Anterior cingulate cortex (tissue), 58 donors: ENCODE measurements at regions not wholly inside any gene's neighbourhood (a gene's known extent, or its start where the extent isn't known, plus 50 kb on each side); places are given as distances from the start of the nearest gene placed in this dataset.

Experiments used
- DNase-seq, 58 donors: peaks; one replicate each; lab custom pipeline; 2025; lab: John Stamatoyannopoulos, UW

DNA sequence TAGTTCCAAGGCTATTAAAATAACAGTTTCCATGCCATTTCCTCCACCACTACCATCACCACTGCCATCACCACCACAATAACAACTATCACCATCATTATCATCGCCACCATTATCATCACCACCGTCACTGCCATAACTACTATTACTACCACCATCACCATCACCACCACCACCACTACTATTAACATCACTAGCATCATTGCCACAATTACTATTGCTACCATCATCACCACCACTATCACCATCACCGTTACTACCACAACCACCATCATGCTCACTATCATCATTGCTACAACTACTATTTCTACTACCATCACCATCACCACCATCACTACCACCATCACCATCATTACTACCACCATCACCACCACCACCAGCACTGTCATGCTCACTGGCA, 185.9 kb upstream of the MAF start:
- DNase-seq = no peak

DNA sequence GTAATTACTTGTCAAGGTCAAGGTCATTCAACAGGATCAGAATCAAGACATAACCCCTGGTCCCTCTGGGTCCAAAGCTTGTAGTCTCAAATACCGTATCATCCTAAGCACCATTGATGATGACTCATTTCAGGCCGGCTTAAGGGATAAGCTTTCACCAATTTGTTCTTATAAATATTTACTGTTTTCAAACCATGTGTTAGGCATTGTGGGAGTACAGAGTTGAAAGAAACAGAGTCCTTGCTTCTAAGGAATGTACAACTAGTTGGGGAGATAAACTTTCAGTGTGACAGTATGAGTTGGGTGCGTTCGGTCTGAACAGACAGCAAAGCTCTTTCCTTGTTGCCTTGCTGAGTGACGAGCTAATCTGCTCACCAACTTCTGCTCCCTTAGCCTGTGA, 183.5 kb upstream of the MAF start:
- no peak for DNase-seq

DNA sequence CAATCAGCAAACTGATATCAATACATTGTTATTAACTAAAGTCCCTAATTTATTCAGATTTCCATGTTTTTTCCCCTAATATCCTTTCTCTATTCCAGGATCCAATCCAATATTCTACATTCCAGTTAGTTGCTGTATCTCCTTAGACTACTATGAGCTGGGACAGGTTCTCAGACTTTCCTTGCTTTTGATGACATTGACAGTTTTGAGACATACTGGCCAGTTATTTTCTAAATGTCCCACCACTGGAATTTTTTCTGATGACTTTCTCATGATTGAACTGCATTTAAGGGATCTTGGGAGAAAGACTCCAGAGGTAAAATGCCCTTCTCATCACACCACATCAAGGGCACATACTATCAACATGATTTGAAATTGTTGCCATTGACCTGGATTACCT, 177.1 kb upstream of the MAF start:
- DNase-seq = no peak

- peak in 3 of 58 donors; percentile 5 to 14 (median 9) for DNase-seq
Observed at GRCh38 chr16:79776243-79776847, 175.8 kb upstream of the MAF start.

DNA sequence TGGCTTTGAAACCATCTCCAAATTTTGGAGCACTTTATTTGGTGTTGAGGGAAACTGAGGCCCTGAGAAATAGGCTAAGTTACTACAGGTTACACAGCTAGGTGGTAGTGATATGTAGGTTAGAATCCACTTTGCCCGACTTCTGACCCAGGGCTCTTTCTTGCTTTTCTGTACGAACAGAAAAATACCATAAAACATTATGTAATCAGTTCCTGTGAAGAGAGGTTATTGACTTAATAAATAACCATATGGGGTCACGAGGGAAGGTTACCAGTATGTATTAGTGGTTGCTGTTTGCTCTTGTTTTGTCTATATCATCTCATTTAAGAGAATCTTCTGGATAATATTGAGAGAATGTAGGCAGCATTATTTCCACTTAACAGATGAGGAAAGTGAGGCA, 172.2 kb upstream of the MAF start:
- no peak for DNase-seq

GRCh38 chr16:79772048-79772447, 171.5 kb upstream of the MAF start:
- DNase-seq = no peak

- DNase-seq = peak in 57 of 58 donors; percentile 24 to 87 (median 75)
Observed at GRCh38 chr16:79770244-79771064, 169.9 kb upstream of the MAF start.

GRCh38 chr16:79769928-79770243, 169.3 kb upstream of the MAF start:
- DNase-seq = no peak

GRCh38 chr16:79769270-79769927, 168.9 kb upstream of the MAF start:
- DNase-seq = peak in 1 of 58 donors; percentile 28

DNA sequence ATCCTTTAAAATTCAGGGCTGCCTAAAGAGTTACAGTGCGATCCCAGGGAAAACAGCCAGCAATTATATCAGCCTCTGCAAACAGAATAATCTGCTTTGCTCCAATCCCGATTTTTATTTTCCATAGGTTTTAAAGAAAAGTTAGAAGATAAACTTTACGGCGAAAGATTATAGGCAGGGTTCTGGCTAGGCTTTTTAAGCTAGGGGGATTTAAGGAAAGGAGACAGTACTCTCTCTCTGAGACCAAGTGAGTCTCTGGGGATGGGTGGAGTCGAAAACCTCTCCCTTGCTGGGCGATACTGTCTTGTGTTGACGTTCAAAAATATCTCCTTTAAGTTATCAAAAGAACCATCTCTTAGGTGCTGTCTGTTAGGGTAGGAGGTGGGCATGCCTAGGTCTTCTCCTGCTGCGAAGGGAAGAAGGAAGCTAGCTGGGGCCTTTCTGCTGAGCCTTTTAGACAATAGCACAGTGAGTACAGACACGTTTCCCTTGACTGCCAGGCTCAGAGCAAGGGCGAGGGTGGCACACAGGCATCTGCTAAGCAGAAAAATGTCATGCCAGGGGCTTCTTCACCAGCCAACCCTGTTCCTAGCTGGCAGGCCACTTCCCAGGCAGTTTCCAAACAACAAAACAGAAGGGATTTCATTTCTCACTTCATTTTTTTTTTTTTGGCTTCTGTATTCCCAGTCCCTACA, 167.9 kb upstream of the MAF start:
- DNase-seq = peak in 31 of 58 donors; percentile 4 to 50 (median 20)

- DNase-seq = peak in 19 of 58 donors; percentile 1 to 47 (median 16)
Observed at GRCh38 chr16:79767421-79768275, 167.1 kb upstream of the MAF start.

DNA sequence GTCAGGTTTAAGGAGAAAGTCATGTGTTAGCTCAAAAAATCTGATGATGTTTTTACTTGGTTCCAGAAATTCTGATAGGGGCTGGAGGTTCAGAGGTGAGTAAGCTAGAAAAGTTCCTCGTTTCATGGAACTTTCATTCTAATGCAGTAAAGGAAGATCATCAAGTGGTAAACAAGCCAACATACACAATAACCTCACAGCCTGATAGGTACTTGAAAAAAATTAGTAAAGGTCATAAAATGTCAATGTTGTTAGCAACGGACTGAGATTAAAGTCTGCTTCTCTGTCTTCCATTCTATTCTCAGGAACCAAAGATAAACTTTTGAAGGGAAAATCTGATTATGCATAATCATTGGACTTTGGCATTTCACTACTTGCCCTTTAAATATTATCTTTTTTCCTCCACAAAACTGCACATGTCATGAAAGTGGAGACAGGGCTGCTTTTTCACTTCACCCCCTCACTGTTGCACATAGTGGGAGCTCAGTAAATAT, 165.4 kb upstream of the MAF start:
- no peak for DNase-seq

GRCh38 chr16:79765431-79765830, 164.9 kb upstream of the MAF start:
- DNase-seq = no peak

- no peak for DNase-seq
Observed at GRCh38 chr16:79764415-79765110, 164.0 kb upstream of the MAF start.

GRCh38 chr16:79762217-79762616, 161.7 kb upstream of the MAF start:
- no peak for DNase-seq

DNA sequence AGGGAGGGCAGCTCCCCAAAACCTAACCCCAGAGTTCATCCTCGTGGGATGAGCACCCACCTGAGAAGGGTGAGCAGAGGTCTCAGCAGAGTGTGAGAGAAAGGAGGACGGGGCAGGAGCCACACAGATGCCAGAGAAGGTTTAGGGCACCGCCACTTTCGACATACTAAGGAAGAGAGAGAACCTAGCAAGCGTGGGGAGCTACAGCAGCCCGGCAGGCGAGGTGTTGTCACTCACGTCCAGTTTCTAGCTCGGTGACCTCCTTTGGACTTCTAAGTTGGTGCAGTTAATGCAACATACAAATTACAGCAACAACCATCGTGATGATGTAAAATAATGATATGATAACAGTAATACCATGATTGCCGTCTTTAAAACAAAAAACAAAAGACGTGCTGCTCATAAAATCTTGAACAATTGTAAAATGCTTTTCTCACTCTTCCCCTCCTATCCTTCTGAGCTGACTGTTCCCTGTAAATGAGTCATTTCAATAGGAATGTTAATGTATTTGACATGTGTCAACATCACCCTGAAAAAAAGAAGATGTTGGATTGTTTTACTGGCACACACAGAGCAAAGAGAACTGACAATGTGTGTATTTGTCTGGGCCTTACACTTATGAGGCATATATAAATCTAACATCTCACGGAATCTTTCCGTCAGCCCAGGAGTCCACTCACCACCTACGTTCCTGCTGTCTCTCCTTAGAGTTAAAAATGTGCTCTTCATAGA, 158.2 kb upstream of the MAF start:
- peak in 3 of 58 donors; percentile 3 to 33 (median 17) for DNase-seq

- no peak for DNase-seq
Observed at GRCh38 chr16:79757968-79758367, 157.4 kb upstream of the MAF start.

DNA sequence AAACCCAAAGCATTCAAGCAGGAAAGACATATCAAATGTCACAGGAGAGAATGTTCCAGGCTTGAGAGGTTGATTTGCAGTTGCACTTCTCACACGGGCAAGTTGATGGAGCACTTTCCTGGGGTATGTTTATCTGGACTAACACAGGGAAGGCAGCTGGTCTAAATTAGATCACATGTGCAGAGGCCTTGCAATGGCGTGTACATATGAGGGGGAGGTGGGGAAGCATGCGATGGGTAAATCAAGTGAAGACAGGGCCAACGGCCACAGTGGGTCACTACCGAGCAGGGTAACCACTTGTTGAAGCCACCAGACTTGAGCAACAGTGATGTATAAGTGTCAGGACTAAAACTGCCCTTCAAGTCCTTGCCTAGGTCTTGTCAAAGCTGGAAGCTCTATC, 156.6 kb upstream of the MAF start:
- no peak for DNase-seq

DNA sequence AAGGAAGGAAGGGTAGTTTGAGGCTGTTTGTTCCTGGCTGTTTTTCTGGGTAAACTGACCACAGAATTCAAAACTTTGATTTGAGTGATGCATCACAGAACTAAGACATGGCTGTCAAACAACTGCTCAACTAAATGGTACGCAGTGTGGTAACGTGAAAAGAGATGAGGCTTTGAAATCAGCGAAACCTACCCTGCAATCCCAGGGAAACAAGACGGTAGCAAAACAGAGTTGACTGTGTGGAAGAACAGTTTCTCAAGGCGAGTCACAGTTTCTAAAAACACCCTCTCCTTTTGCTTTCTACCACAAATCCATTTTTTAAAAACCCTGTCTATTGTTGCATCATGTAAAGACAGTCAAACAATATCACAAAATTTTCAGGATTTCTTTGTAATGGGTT, 156.0 kb upstream of the MAF start:
- no peak for DNase-seq
